GM12892 (cell line): ENCODE measurements at regions not wholly inside any gene's neighbourhood (a gene's known extent, or its start where the extent isn't known, plus 50 kb on each side); places are given as distances from the start of the nearest gene placed in this dataset.

Source experiments
- POLR2AphosphoS5 ChIP-seq: IDR thresholded peaks from 2 replicates; pipeline ENCODE4 v1.6.1; 2011; ENCODE audit warnings: low read depth, low read length, control low read depth
- TAF1 ChIP-seq: IDR thresholded peaks from 2 replicates; pipeline ENCODE4 v1.6.1; 2011; ENCODE audit warnings: low read depth, mild to moderate bottlenecking, control low read depth, low read length, borderline replicate concordance

DNA sequence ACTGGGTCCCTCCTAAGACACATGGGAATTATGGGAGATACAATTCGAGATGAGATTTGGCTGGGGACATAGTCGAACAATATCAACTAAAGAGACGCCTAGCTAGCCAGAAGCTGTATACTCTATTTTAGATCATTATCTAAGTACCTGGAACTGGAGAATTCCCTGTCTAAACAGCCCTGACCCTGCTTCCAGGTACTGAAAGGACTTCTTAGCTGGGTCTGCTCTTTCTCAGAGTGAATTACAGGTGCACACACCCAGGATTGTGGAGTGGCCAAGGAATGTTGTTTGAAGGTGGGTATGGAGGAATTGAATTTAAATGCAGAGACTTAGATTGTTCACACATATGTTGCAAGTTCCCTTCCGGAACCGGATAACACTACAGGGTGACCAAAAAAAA is 733.0 kb downstream of the RPS29 start:
- TF ChIP-seq TAF1, result no peak
- no peak for TF ChIP-seq POLR2AphosphoS5
